GM19239 (cell line): ENCODE measurements at regions not wholly inside any gene's neighbourhood (a gene's known extent, or its start where the extent isn't known, plus 50 kb on each side); places are given as distances from the start of the nearest gene placed in this dataset.
"Not testable (repeated sequence)": the region's sequence is repeated elsewhere in the genome, so short reads cannot be mapped to it uniquely, and the experiment has no call there.

ENCODE experiments used
- DNase-seq: peaks from one replicate; pipeline ENCODE4 v3.0.0; 2011; ENCODE audit warnings: low spot score; ENCODE audit not compliant: insufficient read length
- FAIRE-seq: peaks from 2 replicates; lab custom pipeline; 2011; peaks lifted over from hg19 to GRCh38; lab: Jason Lieb, UNC

DNA sequence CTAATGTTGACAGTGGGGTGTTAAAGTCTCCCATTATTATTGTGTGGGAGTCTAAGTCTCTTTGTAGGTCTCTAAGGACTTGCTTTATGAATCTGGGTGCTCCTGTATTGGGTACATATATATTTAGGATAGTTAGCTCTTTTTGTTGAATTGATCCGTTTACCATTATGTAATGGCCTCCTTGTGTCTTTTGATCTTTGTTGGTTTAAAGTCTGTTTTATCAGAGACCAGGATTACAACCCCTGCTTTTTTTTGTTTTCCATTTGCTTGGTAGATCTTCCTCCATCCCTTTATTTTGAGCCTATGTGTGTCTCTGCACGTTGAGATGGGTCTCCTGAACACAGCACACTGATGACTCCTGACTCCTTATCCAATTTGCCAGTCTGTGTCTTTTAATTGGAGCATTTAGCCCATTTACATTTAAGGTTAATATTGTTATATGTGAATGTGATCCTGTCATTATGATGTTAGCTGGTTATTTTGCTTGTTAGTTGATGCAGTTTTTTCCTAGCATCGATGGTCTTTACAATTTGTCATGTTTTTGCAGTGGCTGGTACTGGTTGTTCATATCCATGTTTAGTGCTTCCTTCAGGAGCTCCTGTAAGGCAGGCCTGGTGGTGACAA lies 188.9 kb downstream of the TTC6 start:
- not testable (repeated sequence) for DNase-seq, FAIRE-seq

DNA sequence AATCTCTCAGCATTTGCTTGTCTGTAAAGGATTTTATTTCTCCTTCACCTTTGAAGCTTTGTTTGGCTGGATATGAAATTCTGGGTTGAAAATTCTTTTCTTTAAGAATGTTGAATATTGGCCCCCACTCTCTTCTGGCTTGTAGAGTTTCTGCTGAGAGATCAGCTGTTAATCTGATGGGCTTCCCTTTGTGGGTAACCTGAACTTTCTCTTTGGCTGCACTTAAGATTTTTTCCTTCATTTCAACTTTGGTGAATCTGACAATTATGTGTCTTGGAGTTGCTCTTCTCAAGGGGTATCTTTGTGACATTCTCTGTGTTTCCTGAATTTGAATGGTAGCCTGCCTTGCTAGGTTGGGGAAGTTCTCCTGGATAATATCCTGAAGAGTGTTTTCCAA lies 189.4 kb downstream of the TTC6 start:
- DNase-seq, FAIRE-seq: not testable (repeated sequence)

DNA sequence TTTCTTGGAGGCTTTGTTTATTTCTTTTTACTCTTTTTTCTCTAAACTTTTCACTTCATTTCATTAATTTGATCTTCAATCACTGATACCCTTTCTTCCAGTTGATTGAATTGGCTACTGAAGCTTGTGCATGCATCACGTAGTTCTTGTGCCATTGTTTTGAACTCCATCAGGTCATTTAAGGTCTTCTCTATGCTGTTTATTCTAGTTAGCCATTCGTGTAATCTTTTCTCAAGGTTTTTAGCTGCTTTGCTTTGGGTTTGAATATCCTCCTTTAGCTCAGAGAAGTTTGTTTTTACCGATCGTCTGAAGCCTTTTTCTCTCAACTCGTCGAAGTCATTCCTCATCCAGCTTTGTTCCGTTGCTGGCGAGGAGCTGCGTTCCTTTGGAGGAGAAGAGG lies 189.9 kb downstream of the TTC6 start:
- FAIRE-seq, DNase-seq: not testable (repeated sequence)

DNA sequence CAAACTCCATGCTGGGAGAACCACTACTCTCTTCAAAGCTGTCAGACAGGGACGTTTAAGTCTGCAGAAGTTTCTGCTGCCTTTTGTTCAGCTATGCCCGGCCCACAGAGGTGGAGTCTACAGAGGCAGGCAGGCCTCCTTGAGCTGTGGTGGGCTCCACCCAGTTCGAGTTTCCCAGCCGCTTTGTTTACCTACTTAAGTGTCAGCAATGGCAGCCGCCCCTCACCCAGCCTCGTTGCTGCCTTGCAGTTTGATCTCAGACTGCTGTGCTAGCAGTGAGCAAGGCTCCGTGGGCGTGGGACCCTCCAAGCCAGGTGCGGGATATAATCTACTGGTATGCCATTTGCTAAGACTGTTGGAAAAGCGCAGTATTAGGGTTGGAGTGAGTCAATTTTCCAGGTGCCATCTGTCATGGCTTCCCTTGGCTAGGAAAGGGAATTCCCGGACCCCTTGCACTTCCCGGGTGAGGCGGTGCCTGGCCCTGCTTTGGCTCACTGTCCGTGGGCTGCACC lies 190.7 kb downstream of the TTC6 start:
- not testable (repeated sequence) for DNase-seq

DNA sequence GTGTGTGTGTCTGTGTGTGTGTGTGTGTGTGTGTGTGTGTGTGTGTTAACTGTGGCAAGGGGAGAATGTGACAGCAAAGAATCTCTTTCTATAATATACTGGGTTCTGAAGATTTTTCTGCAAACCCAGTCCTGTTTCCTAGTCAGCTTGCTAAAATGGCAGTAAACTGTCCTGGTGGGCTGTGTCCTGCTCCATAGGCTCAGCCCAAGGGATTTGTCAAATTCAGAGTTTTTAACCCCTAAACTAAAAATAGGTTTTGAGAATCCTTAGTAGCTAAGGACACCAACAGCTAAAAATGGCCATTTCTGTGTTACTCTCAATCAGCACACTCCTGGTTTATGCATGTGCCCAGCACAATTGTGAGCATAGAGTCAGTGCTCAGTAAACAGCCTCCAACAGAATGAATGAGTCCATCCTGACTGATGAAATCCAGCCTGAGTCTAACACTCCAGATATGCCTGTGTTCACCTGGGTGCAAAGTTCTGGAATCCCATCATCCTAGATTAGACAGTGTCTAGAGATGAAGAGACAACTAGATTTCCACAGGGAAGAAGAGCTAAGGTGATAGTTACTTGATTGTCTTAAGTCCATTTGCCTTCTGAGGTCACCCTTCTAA lies 192.6 kb downstream of the TTC6 start:
- DNase-seq (no peak), FAIRE-seq (no peak)

More for the DNA sequence above, 190.7 kb downstream of the TTC6 start:
- FAIRE-seq, result not testable (repeated sequence)

DNA sequence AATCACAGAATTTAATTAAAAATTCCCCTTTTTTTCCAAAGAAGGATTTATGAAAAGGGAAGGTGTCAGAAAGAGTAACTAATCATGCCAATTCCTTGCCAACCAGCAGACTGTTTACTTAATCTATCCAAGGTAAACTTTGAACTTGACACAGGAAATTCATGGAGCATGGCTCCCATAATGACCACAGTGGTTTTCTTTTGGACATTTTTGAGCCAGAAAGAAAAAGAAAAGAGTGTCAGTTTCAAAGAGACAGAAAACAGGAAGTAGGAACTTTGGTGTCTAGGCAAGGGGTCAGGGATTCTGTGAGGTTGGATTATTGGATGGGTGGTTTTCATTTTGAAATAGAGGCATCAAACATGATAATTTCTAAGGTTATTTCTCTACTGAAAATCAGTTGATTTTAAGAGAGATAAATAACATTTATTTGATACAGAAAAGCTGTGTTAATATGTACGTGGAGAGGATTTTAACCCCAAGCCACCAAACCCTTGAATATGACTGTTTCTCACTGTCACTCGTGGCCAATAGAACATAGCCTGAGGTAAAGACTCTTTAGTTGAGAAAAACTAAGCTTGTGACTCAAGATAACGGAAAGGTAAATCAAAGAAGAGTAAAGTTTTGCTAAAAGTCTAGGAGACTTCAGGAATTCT lies 196.1 kb downstream of the TTC6 start:
- no peak for DNase-seq
- no peak for FAIRE-seq

DNA sequence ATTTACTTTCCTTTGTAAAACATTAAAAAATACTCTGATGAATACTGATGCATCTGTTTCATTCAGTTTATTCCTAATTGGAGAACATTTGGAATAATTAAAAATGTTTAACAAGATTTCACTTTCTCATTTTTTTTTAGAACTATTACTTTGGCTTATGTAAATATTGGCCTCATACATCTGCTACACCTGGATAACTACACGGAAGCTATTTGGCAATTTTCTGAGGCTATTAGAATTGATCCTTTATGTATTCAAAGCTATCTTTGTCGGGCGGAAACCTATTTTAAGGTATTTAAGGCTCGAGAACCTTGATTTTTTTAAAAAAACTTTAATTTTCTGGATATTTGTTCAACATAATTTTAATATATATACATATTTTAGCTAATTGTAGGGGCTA lies 196.7 kb downstream of the TTC6 start:
- DNase-seq, result no peak

DNA sequence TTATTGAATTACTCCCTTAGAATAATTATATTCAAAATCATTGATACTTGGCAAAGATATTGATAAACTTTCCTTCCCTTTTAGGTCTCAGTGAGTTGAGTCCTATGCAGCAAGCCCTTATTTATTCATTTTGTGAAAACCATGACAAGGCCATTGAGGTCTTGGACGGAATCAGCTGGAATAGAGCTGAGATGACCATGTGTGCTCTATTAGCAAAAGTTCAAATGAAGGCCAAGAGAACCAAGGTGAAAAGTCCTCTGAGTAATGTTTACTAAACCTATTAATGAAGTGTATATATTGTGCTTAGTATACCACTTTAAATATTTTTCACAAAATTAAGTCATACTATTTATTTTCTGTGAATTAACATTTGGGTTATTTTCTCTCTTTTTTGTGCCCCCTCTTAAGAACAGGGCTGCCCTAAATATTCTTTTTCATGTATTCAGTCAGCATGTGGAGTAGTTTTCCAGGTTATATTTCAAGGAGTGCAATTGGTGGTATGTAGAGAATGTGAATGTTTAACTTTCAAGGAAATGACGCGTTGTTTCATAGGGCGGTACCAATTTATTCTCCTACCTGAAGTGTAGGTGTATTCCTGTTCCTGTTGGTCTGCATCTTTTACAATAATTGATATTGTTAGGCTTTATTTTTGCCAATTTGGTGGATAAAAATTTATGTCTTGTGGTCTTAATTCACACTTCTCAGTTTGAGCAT lies 201.4 kb downstream of the TTC6 start:
- DNase-seq (no peak), FAIRE-seq (no peak)

More for the DNA sequence above, 196.7 kb downstream of the TTC6 start:
- no peak for FAIRE-seq

DNA sequence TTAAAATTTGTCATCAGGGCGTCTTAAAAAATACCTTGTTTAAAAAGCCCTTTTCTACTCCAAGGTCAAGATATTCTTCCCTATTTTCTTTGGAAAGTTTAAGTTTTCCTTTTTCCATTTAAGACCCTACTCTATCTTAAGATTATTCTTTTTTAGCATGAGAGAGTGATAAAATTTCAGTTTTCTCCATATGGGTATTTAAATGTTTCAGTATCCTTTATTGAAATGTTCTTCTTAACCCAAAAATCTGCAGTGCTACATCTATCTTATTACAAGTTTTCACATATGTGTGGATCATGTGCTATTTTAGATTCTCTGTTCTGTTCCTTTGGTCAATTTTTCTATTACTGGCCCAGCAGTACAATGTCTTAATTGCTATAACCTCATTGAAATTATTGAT lies 202.2 kb downstream of the TTC6 start:
- DNase-seq (no peak), FAIRE-seq (no peak)

DNA sequence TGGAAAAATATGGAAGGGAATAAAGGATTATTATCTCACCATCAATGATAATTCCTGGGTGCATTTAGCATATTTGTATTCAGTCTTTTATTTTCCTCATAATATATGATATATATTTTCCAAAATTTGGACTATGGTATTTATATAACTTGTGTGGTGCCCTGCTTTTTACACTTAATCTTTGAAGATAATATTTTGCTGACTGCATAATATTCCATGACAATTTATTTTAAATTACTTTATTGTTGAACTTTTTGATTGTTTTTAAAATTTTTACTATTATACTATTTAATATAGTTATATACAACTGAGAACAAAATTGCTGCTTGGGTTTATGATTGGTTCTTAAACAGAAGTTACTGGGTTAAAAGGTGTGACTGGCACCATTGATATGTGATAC lies 212.3 kb downstream of the TTC6 start:
- FAIRE-seq, result no peak

DNA sequence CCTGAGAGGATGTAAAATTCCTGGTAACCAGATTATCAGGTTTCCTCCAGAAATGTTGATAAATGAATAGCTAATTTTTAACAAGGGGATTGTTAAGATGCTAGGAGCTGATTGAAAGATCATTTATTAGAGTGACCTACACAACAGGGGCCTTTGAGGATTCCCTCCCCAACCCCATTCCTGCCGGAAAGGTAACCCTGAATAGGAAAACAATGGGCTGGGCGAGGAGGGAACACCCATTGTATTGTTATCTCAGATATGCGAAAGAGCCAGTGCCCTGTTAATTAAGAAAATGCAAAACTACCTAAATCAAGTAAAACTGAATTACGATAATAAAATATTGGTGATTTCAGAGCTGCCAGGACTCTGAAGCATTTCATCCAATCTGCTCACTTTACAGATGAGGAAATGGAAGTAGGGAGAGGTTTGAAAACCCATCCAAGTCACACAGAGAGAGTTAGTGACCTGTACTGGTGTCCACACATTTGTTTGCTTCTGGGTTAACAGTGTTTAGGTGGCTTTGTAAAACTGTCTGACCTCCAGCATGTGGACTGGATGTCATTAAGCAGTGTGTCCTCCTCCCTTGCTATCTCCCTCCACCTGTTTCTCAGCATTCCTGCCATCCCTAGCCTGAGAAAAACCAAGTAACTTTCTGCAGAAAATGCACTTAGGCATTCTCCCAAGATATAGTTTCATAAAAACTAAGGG lies 214.8 kb downstream of the TTC6 start:
- FAIRE-seq, result no peak
- DNase-seq, result no peak

More for the DNA sequence above, 212.3 kb downstream of the TTC6 start:
- DNase-seq, result no peak

DNA sequence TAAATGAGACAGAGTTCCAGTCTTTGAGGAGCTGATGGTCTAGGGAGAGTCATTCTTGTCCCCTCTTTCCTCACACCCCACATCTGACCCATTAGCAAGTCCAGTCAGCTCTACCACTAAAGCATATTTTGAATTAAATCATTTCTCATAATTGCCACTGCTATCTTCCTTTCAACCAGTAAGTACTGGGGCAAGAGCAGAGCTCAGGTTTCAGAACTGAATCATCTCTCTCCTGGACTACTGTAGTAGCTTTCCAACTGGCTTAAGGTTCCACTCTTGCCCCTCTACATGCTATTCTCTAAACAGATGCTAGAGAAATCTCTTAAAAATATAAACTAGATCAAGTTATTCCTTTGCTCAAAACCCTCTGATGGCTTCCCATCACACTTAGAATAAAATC lies 218.3 kb downstream of the TTC6 start:
- FAIRE-seq (no peak), DNase-seq (no peak)

DNA sequence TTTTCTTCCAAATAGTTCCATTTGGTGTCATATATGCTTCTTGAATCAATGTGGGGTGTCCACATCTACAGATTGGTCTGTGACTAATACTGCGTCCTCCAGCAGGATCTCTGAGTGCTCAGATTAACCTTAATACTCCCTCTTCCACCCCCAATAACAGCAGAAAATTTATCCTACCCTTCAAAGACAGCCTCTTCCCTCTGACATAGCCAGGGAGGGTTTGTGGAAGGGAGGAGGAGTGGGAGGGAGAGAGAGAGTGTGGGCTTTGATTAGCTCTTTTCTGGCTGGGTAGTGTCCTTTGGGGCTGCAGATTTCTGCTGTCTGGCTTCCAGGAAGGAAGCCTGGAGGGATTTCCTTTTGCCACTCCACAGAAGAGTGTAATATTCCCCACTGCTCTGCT lies 220.7 kb downstream of the TTC6 start:
- FAIRE-seq (no peak), DNase-seq (no peak)

DNA sequence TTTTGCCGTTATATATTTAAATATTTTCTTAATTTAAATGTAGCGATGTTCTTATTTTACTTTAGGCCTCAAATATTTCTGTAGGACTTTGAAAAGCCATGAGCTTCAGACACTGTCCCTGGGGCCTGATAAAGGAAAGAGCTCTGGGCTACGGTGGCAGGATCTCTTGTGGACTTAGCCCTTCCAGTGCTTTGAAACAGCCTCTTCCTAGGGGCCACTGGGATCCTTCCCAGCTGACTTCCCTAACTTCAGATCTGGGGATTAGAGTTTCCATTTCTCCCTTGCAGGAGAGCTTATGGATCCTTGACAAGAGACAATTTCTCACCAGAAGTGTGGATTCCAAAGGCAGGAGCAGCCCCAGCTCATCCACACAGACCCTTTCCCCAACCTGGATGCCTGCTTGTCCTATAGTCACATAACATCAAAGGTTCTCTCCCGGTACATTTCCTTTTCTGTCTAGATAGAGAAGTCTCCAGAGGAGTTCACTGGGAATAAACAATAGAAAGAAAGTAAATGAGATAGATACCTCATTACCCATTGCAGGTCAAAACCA lies 221.4 kb downstream of the TTC6 start:
- FAIRE-seq (no peak), DNase-seq (no peak)

DNA sequence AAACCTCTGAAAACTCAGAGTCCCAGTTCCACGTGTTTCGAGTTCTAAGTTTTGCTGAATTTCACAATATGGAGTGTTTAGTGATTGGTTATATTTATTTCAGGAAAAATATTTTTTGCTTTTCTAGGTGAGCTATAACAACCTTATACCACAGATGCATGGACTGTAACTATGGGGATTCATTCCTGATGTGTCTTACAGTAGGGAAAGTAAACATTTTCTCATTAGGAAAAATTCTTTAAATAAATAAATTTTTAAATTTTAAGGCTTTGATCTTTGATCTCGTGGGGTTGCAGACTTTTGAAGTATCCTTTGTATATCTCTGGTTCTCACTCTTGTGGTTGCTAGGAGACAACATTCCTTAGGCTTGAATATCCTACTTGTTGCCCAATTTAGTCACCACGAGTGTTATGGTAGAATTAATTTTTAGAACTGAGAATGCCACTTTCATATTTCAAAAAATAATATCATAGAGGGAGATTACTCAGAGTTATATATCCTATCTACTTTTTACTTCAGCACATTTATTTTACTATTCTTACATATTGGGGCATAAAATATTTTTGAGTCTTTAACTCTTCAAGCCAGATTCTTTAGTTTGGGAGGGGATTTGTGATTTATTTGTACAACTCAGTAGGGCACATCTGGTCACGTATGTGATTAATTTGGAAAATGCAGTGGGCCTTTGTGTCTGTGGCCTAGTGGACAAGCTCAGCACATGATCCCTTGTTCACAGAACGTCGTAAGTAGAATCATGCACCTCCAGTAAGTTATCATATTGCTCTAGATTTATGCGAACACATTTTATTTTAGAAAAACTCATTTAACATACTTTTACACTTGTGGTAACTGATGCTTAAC lies 224.0 kb downstream of the TTC6 start:
- no peak for DNase-seq
- FAIRE-seq, result no peak

DNA sequence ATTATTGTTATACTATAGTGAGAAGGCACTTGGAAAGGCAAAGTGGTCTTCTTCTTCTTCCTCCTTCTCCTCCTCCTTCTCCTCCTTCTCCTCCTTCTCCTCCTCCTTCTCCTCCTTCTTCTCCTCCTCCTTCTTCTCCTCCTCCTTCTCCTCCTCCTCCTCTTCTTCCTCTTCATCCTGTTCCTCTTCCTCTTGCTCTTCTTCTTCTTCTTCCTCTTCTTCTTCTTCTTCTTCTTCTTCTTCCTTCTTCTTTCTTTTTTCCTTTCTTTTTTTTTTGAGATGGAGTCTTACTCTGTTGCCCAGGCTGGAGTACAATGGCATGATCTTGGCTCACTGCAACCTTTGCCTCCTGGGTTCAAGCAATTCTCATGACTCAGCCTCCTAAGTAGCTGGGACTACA lies 225.4 kb downstream of the TTC6 start:
- FAIRE-seq, DNase-seq: not testable (repeated sequence)

DNA sequence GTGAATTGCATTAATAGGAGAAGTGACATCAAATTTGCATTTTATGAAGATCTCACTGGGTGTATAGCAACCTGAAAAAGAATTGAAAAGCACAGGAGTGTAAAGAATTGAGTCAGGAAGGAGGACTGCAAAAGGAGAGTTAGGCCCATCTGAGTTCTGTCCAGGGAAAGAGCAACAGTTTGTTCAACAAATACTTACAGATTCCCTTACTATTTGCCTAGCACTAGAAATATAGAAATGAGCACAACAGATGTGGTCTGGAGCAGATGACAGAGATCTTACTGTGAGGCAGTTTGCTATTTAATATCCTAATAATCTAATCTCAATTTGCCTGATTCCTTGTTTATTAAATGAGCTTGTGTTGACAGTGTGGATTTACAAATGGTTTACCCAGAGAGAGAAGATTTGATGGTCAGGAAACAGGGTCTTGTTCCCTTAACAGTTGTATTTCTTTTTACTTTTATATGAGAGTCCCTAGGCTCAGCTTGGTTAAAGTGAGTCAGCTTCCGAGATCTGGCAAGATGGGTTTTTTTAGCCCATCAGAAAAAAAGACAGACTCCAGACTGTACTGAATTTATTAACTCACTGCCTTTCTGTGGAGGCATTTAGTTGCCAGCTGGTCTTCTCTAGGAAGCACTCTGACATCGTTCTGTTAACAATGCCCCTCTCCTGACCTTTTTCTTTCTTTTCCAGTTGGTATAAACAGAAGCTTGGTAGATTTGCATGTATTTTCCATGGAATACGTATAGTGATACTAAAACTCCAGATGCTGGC lies 229.7 kb downstream of the TTC6 start:
- FAIRE-seq, result no peak
- no peak for DNase-seq

DNA sequence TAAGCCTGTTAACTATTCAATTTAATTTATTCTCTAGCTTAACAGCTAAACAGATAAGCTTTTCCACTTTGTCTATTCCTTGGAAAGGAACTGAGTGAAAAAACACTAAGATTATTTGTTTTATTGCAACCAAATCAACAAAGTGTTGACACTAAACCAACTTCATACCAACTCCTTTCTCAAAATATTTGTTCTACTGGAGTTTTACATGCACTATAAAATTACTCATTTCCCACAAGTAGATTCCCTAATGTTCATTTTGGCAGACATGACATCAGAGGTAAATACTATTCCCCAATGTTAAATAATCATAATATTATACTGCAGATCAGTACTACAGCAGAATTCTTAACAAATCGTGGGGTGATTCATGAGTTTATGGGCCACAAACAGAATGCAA lies 231.4 kb downstream of the TTC6 start:
- FAIRE-seq (no peak), DNase-seq (no peak)
